HG03457 (cell line): ENCODE measurements at regions not wholly inside any gene's neighbourhood (a gene's known extent, or its start where the extent isn't known, plus 50 kb on each side); places are given as distances from the start of the nearest gene placed in this dataset.
"Not testable (repeated sequence)": the region's sequence is repeated elsewhere in the genome, so short reads cannot be mapped to it uniquely, and the experiment has no call there.

ENCODE experiments used
- ATAC-seq: cut with Tn5 transposase; IDR thresholded peaks from one replicate; pipeline ENCODE4 v1.9.1; 2021; ENCODE audit warnings: moderate number of reproducible peaks; ENCODE audit not compliant: unreplicated experiment

- ATAC-seq, result no peak
Observed at GRCh38 chr6:9236443-9236842, 801.1 kb upstream of the SLC35B3 start.

GRCh38 chr6:9233686-9234085 lies 798.3 kb upstream of the SLC35B3 start:
- no peak for ATAC-seq

- no peak for ATAC-seq
Observed at GRCh38 chr6:9233226-9233625, 797.9 kb upstream of the SLC35B3 start.

DNA sequence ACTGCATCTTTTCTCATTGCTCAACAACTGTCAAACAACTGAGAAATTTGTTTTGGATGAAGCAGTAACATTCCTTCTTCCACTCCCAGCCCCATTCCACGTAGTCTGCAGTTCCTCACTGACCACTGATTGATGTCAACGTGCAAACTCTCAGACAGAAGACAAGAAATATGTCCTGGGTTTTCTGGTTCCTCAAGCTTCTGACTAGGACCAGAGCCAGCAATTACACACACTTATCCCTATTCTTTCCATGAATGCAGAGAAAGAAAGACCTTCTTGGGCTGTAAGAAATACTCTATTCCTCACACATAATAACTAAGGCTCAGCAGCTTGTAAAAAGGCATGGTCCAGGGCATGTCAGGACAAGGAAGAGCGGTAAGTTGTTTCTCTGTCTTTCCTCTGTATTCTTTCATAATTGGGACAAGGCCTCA lies 790.1 kb upstream of the SLC35B3 start:
- ATAC-seq, result no peak

DNA sequence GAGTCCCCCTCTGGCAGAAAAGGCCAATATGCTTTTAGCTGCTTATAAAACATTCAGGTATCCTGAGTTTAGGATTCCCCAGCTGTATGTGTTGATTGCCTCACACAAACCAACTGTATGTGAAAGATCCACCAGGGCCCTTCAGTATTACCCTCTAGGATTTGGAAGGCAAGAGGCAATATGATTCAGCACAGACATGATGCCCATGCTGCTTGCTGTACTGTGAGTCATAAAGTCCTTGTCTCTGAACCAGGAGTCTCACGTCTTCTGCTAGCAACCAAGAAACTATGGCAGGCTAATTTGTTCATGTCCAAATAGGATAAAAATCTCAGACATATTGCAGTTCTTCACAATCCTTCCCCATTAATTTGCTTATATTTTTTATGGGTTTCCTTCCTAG lies 789.2 kb upstream of the SLC35B3 start:
- no peak for ATAC-seq

DNA sequence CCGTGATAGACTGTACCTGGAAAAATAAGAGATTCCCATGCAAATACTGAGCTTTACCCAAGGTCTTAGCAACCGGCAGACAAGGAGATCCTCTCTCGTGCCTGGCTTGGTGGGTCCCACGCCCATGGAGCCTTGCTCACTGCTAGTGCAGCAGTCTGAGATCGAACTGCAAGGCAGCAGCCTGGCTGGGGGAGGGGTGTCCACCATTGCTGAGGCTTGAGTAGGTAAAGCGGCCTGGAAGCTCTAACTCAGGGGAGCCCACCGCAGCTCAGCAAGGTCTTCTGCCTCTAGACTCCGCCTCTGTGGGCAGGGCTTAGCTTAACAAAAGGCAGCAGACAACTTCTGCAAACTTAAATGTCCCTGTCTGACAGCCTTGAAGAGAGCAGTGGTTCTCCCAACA lies 778.4 kb upstream of the SLC35B3 start:
- ATAC-seq, result not testable (repeated sequence)

DNA sequence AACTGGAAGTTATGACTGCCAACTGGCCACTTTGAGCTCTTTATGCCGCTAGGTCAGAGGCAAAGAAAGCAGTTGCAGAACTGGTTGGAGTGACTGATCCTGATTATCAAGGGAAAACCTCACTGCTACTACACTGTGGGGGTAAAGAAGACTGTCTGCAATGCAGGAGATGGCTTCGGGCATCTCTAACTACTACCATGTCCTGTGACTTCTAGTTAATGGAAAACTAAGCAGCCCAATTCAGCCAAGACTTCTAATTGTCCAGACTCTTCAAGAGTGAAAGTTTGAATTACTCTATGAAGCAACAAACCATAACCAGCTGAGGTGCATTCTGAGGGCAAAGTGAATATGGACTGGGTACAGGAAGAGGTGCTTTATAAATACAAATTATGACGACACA lies 773.6 kb upstream of the SLC35B3 start:
- ATAC-seq, result no peak

GRCh38 chr6:9205645-9206044 lies 770.3 kb upstream of the SLC35B3 start:
- ATAC-seq, result no peak

- ATAC-seq, result no peak
Observed at GRCh38 chr6:9204171-9204570, 768.8 kb upstream of the SLC35B3 start.

DNA sequence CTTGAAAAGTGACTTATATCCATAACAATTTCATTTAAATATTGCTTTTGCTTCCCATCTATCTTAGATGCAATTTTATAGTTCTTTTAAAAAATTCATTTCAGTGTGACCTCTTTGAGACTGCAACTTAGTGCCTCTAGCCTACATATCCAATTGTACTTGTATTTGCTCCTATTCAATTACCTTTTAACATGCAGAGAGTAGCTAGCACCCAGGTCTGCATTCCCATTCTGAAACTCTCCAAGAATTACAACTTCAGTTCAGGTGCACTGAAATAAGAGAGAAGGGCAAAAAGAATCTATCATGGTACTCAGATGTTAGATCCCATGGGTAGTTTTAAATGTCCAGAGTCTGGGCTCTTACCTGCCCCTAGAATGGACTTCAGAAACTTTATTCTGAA lies 765.4 kb upstream of the SLC35B3 start:
- ATAC-seq, result no peak

DNA sequence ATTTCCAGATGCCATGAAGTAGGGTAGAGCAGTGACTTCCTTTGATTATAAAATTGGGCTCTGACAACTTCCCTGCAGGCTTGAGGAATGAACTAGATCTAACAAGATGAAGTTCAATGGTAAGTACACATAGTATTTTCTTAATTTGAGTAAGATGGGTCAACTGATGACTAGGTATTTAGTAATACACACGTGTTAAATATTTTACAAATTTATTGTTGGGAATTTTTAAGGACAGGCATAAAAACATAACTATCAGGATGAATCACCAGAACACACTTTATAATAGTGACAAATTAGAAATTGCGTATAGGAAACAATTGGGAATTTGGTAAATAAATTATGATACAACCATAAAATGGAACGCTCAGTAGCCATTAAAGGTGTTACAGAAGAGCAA lies 762.4 kb upstream of the SLC35B3 start:
- ATAC-seq, result no peak

- ATAC-seq, result no peak
Observed at GRCh38 chr6:9195322-9195721, 760.0 kb upstream of the SLC35B3 start.

DNA sequence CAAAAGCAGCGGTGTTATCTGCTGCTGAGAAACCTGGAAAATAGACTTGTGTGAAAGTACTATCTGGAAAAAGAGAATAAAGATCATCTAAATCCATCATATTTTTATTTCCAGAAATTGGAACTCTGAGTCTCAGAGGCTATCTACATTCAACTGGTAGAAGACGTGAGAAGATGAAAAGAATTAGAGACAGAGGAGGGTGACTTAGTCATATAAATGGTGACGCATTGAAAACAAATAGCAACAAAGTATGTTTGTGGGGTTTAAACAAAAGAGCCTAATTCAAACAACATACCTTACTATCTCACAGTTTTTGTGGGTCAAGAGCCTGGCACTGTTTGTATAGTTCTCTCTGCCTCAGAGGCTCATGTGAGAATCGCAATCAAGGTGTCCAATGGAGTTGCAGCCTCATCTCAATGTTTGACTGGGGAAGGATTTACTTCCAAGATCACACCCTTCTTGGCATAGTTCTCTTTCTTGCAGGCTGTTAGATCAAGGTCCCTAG lies 757.1 kb upstream of the SLC35B3 start:
- no peak for ATAC-seq

- no peak for ATAC-seq
Observed at GRCh38 chr6:9186148-9186547, 750.8 kb upstream of the SLC35B3 start.

- ATAC-seq, result no peak
Observed at GRCh38 chr6:9178071-9178470, 742.7 kb upstream of the SLC35B3 start.

- ATAC-seq, result no peak
Observed at GRCh38 chr6:9173229-9173628, 737.9 kb upstream of the SLC35B3 start.

DNA sequence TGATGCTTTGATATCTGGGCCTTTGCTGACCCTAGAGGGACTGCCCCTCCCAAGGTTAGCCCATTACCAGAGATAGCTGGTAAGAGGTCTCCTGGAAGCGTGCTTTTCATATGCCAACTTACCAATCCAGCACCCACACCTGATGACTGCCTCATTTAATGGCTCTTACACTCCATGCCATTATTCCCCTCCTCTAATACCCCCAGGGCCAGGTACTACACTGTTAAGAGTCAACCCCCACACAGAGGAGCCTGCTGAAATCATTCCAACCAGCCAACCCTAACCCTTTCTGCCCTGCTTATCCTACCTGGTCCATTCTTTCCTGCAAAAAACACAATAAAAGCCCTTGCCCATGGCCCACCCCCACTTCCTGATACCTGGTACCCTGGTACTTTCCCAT lies 736.8 kb upstream of the SLC35B3 start:
- ATAC-seq, result no peak

DNA sequence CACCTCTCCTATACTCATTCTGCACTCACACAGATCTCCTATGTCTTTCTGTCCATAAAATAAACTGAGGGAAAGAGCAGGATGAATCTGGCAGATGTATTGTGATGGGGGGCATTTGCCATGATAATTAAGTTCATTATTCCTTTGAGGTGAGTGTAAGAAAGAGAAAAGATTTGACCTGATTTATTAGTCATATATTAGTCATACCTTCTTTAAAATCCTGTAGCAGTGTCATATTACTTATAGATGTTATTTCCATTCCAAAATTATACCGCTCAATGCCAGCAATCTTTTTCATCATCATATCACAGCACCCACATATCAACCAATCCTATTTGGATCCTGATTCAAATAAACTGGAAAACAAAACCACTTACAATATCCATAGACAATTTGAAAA lies 733.3 kb upstream of the SLC35B3 start:
- ATAC-seq, result no peak

GRCh38 chr6:9161731-9162130 lies 726.4 kb upstream of the SLC35B3 start:
- ATAC-seq, result no peak

GRCh38 chr6:9159051-9159450 lies 723.7 kb upstream of the SLC35B3 start:
- ATAC-seq, result no peak

DNA sequence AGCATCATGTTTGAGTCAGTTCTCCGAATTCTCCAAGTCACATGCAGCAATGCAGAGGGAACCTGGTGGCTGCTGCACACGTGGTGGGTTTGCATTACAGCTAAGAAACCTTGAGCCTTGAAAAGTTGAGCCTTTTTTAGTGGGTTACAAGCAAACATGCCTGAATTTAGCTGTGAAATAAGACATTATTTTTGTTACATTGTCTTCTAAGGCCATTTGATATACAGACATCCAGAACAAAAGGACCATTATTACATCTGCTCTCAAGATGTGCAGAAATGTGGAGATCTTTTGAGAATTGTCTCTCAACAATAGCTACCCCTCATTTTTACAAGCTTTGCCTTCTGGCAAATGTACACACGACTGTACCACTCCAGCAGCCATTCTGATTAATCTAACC lies 720.5 kb upstream of the SLC35B3 start:
- ATAC-seq, result no peak

GRCh38 chr6:9143140-9143539 lies 707.8 kb upstream of the SLC35B3 start:
- no peak for ATAC-seq

DNA sequence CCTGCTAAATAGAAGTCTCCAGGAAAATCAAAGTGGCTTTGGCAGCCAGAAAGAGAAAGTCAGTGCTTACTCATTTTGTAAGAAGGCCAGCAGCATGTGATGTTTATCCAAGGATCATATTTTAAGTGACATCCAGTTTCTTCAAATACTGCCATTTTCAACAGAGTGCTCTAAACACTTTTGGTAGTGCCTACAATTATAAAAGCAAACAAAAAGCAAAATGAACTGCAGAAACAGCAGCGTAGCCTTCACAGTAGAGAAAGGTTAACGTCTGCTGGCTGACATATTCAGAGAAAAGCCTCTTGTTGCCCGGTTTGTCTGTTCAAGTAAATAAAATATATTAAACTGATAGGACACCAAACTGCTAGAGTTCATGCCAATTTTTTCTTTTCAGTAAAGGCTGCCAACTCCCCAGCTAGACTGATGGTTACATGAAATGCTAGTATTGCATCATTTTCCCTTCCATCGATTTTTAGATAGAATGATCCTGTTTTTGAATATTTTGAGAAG lies 705.7 kb upstream of the SLC35B3 start:
- ATAC-seq, result no peak

DNA sequence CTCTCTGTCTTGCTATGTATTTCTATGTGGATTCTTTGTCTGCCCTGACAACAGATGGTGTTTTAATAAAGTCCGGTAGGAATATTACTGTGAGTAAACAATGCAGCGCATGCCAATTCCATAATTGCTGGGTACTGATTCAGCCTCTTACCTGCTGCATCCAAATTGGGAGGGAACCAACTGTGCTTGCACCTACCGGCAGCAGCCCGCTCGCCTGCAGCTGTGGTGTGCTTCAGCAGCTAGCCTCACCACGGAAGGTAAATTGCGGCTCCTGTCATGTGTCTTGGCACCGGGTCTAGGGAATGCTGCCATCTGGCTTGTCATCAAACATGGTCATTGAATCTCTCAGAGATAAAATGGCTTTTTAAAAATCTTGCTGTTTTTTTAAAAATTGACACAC lies 704.8 kb upstream of the SLC35B3 start:
- no peak for ATAC-seq
